A673 (cell line): ENCODE measurements at regions not wholly inside any gene's neighbourhood (a gene's known extent, or its start where the extent isn't known, plus 50 kb on each side); places are given as distances from the start of the nearest gene placed in this dataset.

ENCODE experiments used
- EZH2 ChIP-seq: fragments of 200-600 bp; sonication (generic); IDR thresholded peaks from 2 replicates; pipeline ENCODE4 v1.6.1; 2017; ENCODE audit warnings: borderline replicate concordance, low read depth, mild to moderate bottlenecking, mixed read lengths, antibody characterized with exemption, low read length; ENCODE audit not compliant: poor library complexity, severe bottlenecking
- TF ChIP-seq, protein P1 (sequence below): fragments of 300-800, 200-600 bp; sonication (generic); conservative IDR thresholded peaks from 2 replicates; pipeline ENCODE4 v1.5.1; 2017; ENCODE audit warnings: low read depth, mild to moderate bottlenecking, antibody characterized with exemption, low read length, moderate library complexity, mixed read lengths

DNA sequence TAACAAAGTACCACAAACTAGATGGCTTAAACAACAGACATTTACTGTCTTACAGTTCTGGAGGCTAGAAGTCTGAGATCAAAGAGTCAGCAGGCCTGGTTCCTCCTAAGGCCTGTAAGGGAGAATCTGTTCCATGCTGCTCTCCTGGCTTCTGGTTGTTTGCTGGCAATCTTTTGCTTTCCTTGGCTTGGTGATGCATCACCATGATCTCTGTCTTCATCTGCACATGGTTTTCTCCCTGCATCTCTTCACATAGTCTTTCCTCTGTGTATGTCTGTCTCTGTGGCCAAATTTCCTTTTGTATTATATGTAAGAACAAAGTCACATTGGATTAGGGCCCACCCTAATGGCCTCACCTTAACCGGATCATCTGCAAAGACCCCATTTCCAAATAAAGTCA, 168.5 kb downstream of the CAPZA3 start:
- TF ChIP-seq, protein P1, sequence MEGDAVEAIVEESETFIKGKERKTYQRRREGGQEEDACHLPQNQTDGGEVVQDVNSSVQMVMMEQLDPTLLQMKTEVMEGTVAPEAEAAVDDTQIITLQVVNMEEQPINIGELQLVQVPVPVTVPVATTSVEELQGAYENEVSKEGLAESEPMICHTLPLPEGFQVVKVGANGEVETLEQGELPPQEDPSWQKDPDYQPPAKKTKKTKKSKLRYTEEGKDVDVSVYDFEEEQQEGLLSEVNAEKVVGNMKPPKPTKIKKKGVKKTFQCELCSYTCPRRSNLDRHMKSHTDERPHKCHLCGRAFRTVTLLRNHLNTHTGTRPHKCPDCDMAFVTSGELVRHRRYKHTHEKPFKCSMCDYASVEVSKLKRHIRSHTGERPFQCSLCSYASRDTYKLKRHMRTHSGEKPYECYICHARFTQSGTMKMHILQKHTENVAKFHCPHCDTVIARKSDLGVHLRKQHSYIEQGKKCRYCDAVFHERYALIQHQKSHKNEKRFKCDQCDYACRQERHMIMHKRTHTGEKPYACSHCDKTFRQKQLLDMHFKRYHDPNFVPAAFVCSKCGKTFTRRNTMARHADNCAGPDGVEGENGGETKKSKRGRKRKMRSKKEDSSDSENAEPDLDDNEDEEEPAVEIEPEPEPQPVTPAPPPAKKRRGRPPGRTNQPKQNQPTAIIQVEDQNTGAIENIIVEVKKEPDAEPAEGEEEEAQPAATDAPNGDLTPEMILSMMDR, result no peak
- no peak for TF ChIP-seq EZH2
